ENCODE measurements at regions not wholly inside any gene's neighbourhood (a gene's known extent, or its start where the extent isn't known, plus 50 kb on each side); places are given as distances from the start of the nearest gene placed in this dataset.

DNA sequence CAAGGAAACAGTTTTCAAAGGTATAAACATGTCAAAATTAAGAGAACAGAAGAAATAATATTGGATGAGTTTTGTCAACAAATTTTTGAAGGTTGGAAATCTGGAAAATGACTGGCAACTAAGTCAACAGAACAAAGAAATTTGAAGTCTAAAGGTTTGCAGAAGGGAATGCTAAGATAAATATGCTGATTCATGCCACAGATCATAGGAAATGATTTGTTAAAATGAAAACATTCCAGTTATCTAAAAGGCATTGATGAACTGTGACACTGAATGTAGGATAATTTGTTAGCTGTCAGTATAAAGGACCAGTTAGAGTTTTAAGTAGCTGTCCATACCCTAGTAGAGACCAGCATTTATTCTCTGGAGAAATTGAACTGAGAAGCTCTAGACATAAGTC lies 157.9 kb upstream of the CHRM3 start:
- no peak for ATAC-seq (ENCODE audit: low FRiP score in 2 of 2)
- DNase-seq: no peak
- no peaks in the 10 kb centered on the region for H3K36me3 ChIP-seq
- no peaks in the 10 kb centered on the region for H3K27me3 ChIP-seq
- no peak overlapping the region for H3K27ac ChIP-seq
- no peak overlapping the region for H3K4me3 ChIP-seq
- TF ChIP-seq POLR2AphosphoS5 (IDR thresholded peaks at IDR 0.05) (no peak), EP300 (IDR thresholded peaks at IDR 0.05) (no peak), POLR2A (IDR thresholded peaks at IDR 0.05) (no peak)
- TF ChIP-seq, protein P1, sequence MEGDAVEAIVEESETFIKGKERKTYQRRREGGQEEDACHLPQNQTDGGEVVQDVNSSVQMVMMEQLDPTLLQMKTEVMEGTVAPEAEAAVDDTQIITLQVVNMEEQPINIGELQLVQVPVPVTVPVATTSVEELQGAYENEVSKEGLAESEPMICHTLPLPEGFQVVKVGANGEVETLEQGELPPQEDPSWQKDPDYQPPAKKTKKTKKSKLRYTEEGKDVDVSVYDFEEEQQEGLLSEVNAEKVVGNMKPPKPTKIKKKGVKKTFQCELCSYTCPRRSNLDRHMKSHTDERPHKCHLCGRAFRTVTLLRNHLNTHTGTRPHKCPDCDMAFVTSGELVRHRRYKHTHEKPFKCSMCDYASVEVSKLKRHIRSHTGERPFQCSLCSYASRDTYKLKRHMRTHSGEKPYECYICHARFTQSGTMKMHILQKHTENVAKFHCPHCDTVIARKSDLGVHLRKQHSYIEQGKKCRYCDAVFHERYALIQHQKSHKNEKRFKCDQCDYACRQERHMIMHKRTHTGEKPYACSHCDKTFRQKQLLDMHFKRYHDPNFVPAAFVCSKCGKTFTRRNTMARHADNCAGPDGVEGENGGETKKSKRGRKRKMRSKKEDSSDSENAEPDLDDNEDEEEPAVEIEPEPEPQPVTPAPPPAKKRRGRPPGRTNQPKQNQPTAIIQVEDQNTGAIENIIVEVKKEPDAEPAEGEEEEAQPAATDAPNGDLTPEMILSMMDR (IDR thresholded peaks at IDR 0.05): no peak
- peaks cover 0 to 6% (median 3%) of the 10 kb centered on the region in 4 donors for H3K9me3 ChIP-seq
- no peaks in the 10 kb centered on the region for H3K4me1 ChIP-seq

GRCh38 chr1:239225396-239225795 lies 161.0 kb upstream of the CHRM3 start:
- Histone ChIP-seq H3K36me3 (no peaks in the 10 kb centered on the region), H3K27ac (no peak overlapping the region), H3K4me3 (no peak overlapping the region), H3K9me3 (peaks cover 0 to 6% (median 5%) of the 10 kb centered on the region in 4 donors), H3K27me3 (no peaks in the 10 kb centered on the region), H3K4me1 (no peaks in the 10 kb centered on the region)
- WGBS, 2 donors: 84 to 89% methylated on average over 2 of the region's 2 CpGs
- ATAC-seq (ENCODE audit: low FRiP score in 2 of 2) (no peak), DNase-seq (no peak)
- TF ChIP-seq POLR2A (IDR thresholded peaks at IDR 0.05) (no peak), EP300 (IDR thresholded peaks at IDR 0.05) (no peak), POLR2AphosphoS5 (IDR thresholded peaks at IDR 0.05) (no peak)
- TF ChIP-seq, protein P1 (IDR thresholded peaks at IDR 0.05): no peak

- TF ChIP-seq POLR2AphosphoS5 (IDR thresholded peaks at IDR 0.05) (no peak), EP300 (IDR thresholded peaks at IDR 0.05) (no peak), POLR2A (IDR thresholded peaks at IDR 0.05) (no peak)
- TF ChIP-seq, protein P1 (IDR thresholded peaks at IDR 0.05): no peak
- no peak for ATAC-seq (ENCODE audit: low FRiP score in 2 of 2)
- WGBS, 2 donors: 91% methylated on average over 2 of the region's 2 CpGs
- H3K4me3 ChIP-seq: no peak overlapping the region
- peaks cover 0 to 6% (median 5%) of the 10 kb centered on the region in 4 donors for H3K9me3 ChIP-seq
- H3K27ac ChIP-seq: no peak overlapping the region
- DNase-seq: no peak
- no peaks in the 10 kb centered on the region for H3K27me3 ChIP-seq
- no peaks in the 10 kb centered on the region for H3K36me3 ChIP-seq
- H3K4me1 ChIP-seq: no peaks in the 10 kb centered on the region
Measured at GRCh38 chr1:239224100-239224499, 162.3 kb upstream of the CHRM3 start.

GRCh38 chr1:239222999-239223398 lies 163.4 kb upstream of the CHRM3 start:
- 85 to 93% methylated on average over 1 of the region's 1 CpG for WGBS, 2 donors
- Histone ChIP-seq H3K27me3 (no peaks in the 10 kb centered on the region), H3K9me3 (peaks cover 0 to 6% (median 5%) of the 10 kb centered on the region in 4 donors), H3K27ac (no peak overlapping the region), H3K36me3 (no peaks in the 10 kb centered on the region), H3K4me1 (no peaks in the 10 kb centered on the region), H3K4me3 (no peak overlapping the region)
- DNase-seq (no peak), ATAC-seq (ENCODE audit: low FRiP score in 2 of 2) (no peak)
- TF ChIP-seq, protein P1 (IDR thresholded peaks at IDR 0.05): no peak
- no peak for TF ChIP-seq EP300 (IDR thresholded peaks at IDR 0.05)
- TF ChIP-seq POLR2AphosphoS5 (IDR thresholded peaks at IDR 0.05): no peak
- TF ChIP-seq POLR2A (IDR thresholded peaks at IDR 0.05): no peak

- no peak for ATAC-seq (ENCODE audit: low FRiP score in 2 of 2)
- 94 to 100% methylated on average over 2 of the region's 2 CpGs for WGBS, 2 donors
- H3K4me3 ChIP-seq: no peak overlapping the region
- H3K27ac ChIP-seq: no peak overlapping the region
- no peak for TF ChIP-seq EP300 (IDR thresholded peaks at IDR 0.05)
- TF ChIP-seq POLR2AphosphoS5 (IDR thresholded peaks at IDR 0.05): no peak
- TF ChIP-seq POLR2A (IDR thresholded peaks at IDR 0.05): no peak
- TF ChIP-seq, protein P1 (IDR thresholded peaks at IDR 0.05): no peak
- no peaks in the 10 kb centered on the region for H3K4me1 ChIP-seq
- peaks cover 0 to 6% (median 4%) of the 10 kb centered on the region in 4 donors for H3K9me3 ChIP-seq
- H3K27me3 ChIP-seq: no peaks in the 10 kb centered on the region
- DNase-seq: no peak
- no peaks in the 10 kb centered on the region for H3K36me3 ChIP-seq
Measured at GRCh38 chr1:239221656-239222055, 164.7 kb upstream of the CHRM3 start.

Measured in upper lobe of left lung (tissue), 6 donors.